GM21367 (cell line): ENCODE measurements at regions not wholly inside any gene's neighbourhood (a gene's known extent, or its start where the extent isn't known, plus 50 kb on each side); places are given as distances from the start of the nearest gene placed in this dataset.
"Not testable (repeated sequence)": the region's sequence is repeated elsewhere in the genome, so short reads cannot be mapped to it uniquely, and the experiment has no call there.

Source experiments
- ATAC-seq: cut with Tn5 transposase; IDR thresholded peaks from one replicate; pipeline ENCODE4 v1.9.1; 2021; ENCODE audit not compliant: unreplicated experiment

DNA sequence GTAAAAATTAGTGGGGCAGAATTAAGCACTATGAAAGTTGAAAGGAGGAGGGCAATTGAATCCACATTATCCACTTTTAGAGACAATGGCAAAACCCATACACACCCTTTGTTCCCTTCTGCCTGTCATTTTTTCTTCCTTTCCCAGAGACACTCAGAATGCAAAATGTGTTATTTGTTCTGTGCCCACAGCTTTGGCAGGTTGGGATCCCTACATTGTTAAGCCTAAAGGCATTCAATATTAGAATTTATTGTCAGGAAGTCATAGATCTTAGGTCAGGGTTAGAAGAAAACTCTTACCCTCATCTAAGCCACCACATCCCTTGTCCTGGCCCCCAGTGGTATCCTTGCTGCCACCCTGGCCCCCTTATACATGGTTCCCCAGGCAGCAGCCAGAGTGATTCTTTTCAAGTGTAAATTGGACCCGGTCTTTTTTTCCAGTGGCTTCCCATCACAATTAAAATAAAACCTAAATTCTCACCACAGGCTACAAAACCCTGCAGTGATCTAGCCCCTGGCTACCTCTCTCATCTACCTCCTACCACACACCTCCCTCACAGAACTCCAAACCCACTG lies 470.1 kb upstream of the ATP11B start:
- ATAC-seq: no peak

GRCh38 chr3:182323898-182324297 lies 469.4 kb upstream of the ATP11B start:
- no peak for ATAC-seq

DNA sequence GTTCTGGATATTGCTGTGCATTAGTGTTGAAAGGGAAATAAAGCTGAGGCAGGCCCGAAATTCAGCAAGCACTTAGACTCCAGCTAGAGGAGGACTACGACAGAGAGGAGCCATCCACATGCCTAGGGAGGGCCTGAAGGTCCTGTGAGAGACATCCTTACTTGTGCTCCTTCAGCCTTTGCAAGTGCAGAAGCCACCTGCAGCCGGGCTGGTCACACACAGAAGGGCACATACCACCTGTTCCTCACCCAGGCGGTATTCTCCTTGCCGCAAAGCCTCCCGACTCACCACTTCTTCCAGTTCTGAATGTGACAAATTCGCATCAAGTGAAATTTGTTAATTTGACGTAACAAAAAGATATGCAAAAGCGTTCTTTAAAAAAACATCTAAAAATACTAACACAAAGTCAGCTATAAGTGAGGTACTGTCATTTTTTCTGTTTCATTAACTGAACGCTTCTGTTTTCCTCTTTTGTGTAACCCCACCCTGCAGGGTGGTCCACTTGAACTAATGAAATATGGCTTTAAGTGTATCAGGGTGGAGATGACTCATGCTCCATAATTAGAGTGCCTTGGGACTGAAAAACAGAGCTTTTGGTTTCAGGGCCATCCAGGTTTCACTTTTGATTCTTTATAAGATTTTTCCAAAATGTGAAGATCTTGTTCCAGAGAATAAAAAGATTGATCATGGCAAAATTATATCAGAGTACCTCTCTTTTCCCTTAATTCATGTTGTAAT lies 467.9 kb upstream of the ATP11B start:
- ATAC-seq: peak; percentile 69

GRCh38 chr3:182327196-182327681 lies 466.1 kb upstream of the ATP11B start:
- no peak for ATAC-seq

DNA sequence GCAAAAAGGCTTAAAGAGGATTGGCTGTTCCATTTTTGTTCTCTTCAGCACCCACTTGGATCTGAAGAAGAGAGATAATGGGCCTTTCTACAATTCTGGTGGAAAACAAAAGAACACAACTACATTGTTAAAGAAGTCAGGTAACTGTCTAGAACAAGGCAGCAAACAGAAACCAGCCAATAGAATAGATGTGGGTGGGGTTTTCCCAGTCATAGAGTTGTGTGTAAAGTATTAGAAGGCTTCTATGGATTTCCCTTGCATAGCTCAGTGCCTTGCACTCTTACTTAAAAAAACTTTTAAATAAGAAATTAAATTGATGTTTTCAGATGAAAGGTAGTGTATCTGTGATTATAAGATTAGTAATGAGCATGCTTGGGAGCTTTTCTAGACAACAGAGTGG lies 462.7 kb upstream of the ATP11B start:
- ATAC-seq: no peak

DNA sequence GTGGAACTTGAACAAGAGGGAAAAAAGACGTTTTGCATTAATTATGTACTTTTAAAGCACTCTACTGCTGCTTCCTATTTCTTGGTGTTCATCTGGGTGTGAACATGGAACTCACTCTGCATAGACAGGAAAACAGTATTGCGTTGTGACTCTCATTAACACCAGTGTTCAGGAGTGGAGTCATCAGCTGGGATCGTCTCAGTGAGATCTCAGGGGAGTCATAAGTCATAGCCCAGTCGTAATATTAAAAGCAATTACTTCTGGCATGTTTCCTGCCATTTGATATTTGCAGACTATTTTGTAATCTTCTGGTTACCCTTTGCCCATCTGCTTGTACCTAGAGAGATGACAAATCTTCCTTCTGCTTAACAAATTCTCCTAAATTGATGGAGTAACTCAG lies 462.0 kb upstream of the ATP11B start:
- ATAC-seq: no peak

GRCh38 chr3:182342252-182342651 lies 451.1 kb upstream of the ATP11B start:
- ATAC-seq: no peak

- ATAC-seq: not testable (repeated sequence)
These were observed 449.3 kb upstream of the ATP11B start for GRCh38 chr3:182344026-182344425.

DNA sequence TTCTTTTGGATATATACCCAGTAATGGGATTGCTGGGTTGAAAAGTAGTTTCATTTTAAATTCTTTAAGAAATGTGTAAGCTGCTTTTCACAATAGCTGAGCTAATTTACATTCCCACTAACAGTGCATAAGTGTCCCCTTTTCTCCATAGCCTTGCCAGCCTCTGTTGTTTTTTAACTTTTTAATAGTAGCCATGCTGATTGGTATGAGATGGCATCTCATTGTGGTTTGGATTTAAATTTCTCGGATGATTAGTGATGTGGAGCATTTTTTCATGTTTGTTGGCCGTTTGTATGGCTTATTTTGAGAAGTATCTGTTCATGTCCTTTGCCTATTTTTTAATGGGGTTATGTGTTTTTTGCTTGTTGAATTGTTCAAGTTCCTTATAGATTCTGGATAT lies 444.3 kb upstream of the ATP11B start:
- no peak for ATAC-seq

DNA sequence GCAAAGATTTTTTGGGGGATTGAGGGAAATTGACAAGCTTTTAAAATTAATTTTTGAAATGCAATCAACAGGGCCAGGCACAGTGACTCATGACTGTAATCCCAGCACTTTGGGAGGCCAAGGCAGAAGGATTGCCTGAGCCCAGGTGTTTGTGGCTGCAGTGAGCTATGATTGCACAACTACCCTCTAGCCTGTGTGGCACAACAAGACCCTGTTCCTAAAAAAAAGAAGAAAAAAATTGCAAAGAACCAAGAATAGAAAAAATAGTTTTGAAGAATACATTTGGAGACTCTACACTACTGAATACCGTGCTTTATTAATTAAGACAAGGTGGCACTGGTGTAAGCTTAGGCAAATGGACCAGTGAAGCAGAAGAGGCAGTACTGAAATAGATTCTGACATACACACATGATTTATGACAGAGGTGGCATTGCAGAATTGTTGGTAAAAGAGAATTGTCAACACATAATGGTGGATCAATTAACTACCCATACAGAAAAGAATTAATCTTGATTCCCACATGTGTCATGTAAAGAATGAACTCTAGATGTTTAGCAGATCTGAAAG lies 443.3 kb upstream of the ATP11B start:
- no peak for ATAC-seq

GRCh38 chr3:182357928-182358327 lies 435.4 kb upstream of the ATP11B start:
- ATAC-seq: no peak

DNA sequence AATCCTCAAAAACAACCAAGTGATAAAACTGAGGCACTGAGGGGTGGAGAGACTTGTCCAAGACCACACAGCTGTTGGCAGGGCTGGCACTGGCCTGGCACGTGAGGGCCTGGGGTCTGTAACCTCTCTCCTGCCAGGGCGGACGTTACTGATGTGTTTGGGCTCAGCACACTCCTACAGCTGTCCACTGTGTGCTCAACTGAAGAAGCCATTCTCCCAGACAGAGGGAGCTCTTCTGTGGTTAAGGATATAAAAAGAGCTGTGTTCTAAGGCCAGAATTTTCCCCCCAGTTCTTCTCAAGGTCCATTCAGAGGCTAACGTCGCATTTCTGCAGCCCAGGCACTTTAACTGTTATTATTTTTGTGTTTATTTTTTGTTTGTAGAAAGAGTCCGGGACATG lies 429.0 kb upstream of the ATP11B start:
- ATAC-seq: no peak

- ATAC-seq: no peak
These were observed 428.3 kb upstream of the ATP11B start for GRCh38 chr3:182364723-182365650.

DNA sequence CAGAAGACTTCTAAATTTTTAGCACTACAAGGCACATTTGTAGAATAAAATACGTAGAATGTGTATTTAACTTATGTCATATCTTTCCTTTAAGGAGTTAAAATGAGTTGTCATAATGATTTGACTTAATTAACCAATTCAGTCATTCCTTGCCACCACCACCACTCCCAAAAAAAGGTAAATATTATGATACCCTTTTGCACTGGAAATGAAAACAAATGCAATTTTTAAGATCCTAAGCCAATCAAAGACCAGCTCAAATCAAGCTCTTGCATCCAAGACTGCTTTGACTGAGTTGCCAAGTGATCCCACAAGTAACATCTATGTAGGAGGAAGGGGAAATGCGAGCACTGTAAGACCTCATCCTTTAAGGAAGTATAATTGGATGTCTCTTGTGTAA lies 426.6 kb upstream of the ATP11B start:
- ATAC-seq: no peak

- ATAC-seq: no peak
These were observed 423.4 kb upstream of the ATP11B start for GRCh38 chr3:182369861-182370260.

- ATAC-seq: no peak
These were observed 422.4 kb upstream of the ATP11B start for GRCh38 chr3:182370949-182371348.

GRCh38 chr3:182375916-182376315 lies 417.4 kb upstream of the ATP11B start:
- no peak for ATAC-seq

DNA sequence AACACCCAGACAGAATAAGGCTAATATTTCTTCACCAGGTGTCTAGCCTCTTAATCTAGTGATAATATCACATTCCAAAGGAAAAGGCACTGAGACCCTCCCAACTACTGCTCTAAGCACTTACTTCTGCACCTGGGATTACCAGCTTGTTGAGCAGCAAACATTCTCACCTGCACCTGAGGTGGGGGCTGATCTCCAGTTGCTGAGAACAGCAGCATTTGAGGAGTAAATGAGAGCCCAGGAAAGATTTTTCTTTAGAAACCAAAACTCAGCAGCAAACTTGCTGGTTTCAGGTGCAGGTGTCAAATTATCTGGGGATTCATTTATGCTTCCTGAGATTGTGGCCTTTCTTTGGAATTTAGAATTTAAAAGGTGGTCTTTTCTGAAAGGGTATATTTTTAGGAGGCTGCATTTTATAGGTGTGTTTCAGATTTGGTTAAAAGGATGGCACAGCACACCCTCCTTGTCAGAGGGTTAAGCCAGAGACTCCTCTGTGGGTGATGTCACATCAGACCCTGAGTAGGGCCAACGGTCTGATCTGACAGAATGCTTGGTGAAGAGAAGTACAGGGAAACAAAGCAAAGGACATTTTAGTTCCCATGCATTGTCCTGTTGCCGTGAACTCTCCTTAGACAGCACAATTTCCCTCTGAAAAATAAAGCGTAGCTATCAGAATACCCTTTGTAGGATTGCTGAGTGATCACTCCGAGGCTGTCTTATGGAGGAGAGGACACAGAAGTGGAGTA lies 411.0 kb upstream of the ATP11B start:
- ATAC-seq: no peak

DNA sequence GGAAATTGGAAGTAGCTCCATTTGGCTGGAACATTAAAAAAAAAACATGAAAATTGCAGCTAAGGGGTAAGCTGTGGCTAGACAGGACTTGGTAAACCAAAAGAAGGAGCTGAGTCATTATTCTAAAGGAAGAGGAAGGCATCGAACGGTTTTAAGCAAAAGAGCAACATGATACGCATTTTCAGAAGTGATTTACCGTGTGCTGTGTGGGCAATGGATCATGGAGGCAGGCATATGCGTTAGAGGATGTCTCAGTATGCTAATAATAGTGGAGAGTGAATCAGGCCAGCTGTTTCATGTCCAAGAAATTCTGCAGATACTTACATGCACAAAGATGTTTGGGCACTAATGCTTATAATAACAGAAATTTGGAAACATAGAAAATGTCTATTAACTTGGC lies 409.1 kb upstream of the ATP11B start:
- no peak for ATAC-seq

DNA sequence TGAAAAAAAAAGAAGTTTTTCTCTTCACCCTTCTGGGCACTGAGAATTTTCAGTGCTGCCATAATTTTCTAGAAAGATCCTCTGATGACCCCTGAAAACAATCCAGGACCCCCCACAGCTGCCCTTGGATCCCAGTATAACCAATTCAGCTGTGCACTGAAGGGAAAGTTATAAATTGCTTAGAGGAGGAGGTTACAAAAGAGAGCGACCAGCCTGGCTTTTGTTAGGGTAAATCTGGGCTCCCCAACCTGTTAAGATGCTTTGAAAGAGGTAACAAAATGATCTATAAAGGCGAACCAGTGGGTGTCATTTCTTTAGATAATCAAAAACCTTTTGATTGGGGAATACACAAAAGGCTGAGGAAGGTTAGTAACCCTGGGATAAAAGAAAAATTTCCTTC lies 407.9 kb upstream of the ATP11B start:
- no peak for ATAC-seq

DNA sequence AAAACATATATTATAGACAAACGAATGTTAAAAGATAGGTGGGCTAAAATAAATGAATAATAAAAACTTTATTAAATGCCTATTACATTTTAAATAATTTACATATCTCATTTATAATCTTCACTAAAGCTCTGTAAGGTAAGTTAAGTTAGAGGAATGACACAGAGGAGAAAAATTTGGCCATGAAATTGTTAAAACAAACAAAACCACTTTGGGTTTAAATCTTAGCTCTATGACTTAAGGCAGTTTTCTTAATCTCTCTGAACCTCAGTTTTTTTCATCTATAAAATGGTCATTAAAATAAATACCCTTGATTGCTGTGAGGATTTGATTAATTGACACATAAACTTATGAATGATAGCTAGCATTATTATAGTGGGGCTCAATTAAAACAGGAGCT lies 404.8 kb upstream of the ATP11B start:
- ATAC-seq: no peak
